ENCODE measurements at regions not wholly inside any gene's neighbourhood (a gene's known extent, or its start where the extent isn't known, plus 50 kb on each side); places are given as distances from the start of the nearest gene placed in this dataset.

GRCh38 chr7:106776618-106777347 is 88.3 kb upstream of the PIK3CG start:
- DNase-seq, result no peak

- DNase-seq, result no peak
Observed at GRCh38 chr7:106777674-106778299, 87.3 kb upstream of the PIK3CG start.

- no peak for DNase-seq
Observed at GRCh38 chr7:106778656-106779250, 86.3 kb upstream of the PIK3CG start.

GRCh38 chr7:106779877-106780276 is 85.2 kb upstream of the PIK3CG start:
- DNase-seq, result no peak

- no peak for DNase-seq
Observed at GRCh38 chr7:106781007-106781406, 84.1 kb upstream of the PIK3CG start.

- DNase-seq, result no peak
Observed at GRCh38 chr7:106781828-106782544, 83.1 kb upstream of the PIK3CG start.

- DNase-seq, result no peak
Observed at GRCh38 chr7:106783286-106783685, 81.8 kb upstream of the PIK3CG start.

GRCh38 chr7:106788637-106789036 is 76.4 kb upstream of the PIK3CG start:
- DNase-seq, result no peak

GRCh38 chr7:106791526-106791925 is 73.6 kb upstream of the PIK3CG start:
- no peak for DNase-seq

- DNase-seq, result no peak
Observed at GRCh38 chr7:106792233-106792926, 72.7 kb upstream of the PIK3CG start.

- peak; percentile 24 to 36 for DNase-seq
Observed at GRCh38 chr7:106793015-106793975, 71.8 kb upstream of the PIK3CG start.

GRCh38 chr7:106794276-106795083 is 70.6 kb upstream of the PIK3CG start:
- no peak for DNase-seq

- DNase-seq, result no peak
Observed at GRCh38 chr7:106795084-106795876, 69.8 kb upstream of the PIK3CG start.

GRCh38 chr7:106795877-106796231 is 69.2 kb upstream of the PIK3CG start:
- DNase-seq, result no peak

- DNase-seq, result no peak
Observed at GRCh38 chr7:106797937-106798336, 67.1 kb upstream of the PIK3CG start.

GRCh38 chr7:106802589-106802988 is 62.5 kb upstream of the PIK3CG start:
- DNase-seq, result no peak

GRCh38 chr7:106806556-106806955 is 58.5 kb upstream of the PIK3CG start:
- no peak for DNase-seq

- no peak for DNase-seq
Observed at GRCh38 chr7:106807474-106807873, 57.6 kb upstream of the PIK3CG start.

GRCh38 chr7:106808967-106809635 is 56.0 kb upstream of the PIK3CG start:
- no peak for DNase-seq

- no peak for DNase-seq
Observed at GRCh38 chr7:106811472-106811871, 53.6 kb upstream of the PIK3CG start.
